ENCODE measurements at regions not wholly inside any gene's neighbourhood (a gene's known extent, or its start where the extent isn't known, plus 50 kb on each side); places are given as distances from the start of the nearest gene placed in this dataset.

DNA sequence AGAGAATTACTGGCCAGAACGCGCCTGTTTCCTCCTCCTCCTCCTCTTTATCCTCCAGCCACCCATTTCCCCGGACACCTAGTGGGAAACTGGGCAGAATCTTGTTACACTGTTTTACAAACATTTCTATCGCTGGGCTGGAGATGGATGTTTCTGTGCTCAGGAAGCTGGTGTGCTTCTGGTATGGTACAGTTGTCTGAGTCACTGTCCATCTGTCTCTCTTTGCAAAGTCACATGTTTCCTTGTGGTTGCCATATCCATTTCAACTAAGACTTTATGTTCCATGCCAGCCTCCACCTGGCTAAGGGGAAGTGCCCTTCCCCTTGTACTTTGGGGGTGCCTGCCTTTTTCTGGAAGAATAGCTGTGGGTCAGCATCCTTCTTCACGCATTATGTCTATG lies 52.9 kb upstream of the SLC22A16 start:
- DNase-seq (ENCODE audit: low spot score) (no peak), ATAC-seq (ENCODE audit: low FRiP score) (no peak)
- TF ChIP-seq, protein P1, sequence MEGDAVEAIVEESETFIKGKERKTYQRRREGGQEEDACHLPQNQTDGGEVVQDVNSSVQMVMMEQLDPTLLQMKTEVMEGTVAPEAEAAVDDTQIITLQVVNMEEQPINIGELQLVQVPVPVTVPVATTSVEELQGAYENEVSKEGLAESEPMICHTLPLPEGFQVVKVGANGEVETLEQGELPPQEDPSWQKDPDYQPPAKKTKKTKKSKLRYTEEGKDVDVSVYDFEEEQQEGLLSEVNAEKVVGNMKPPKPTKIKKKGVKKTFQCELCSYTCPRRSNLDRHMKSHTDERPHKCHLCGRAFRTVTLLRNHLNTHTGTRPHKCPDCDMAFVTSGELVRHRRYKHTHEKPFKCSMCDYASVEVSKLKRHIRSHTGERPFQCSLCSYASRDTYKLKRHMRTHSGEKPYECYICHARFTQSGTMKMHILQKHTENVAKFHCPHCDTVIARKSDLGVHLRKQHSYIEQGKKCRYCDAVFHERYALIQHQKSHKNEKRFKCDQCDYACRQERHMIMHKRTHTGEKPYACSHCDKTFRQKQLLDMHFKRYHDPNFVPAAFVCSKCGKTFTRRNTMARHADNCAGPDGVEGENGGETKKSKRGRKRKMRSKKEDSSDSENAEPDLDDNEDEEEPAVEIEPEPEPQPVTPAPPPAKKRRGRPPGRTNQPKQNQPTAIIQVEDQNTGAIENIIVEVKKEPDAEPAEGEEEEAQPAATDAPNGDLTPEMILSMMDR (IDR thresholded peaks at IDR 0.05), result no peak

DNA sequence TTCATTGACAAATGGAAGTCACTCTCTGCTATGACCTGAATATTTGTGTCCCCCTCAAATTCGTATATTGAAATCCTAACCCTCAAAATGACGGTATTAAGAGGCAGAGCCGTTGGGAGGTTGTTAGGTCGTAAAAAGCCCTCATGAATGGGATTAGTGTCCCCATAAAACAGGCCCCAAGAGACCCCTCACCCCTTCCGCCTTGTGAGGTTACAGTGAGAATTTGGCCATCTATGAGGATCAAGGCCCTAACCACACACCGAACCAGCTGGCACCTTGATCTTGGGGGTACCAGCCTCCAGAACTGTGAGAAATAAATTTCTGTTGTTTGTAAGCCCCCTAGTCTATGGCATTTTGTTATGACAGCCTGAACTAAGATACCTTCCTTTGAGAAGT lies 52.5 kb upstream of the SLC22A16 start:
- TF ChIP-seq, protein P1 (IDR thresholded peaks at IDR 0.05), result no peak
- no peak for DNase-seq (ENCODE audit: low spot score)
- ATAC-seq (ENCODE audit: low FRiP score), result peak; percentile 3

DNA sequence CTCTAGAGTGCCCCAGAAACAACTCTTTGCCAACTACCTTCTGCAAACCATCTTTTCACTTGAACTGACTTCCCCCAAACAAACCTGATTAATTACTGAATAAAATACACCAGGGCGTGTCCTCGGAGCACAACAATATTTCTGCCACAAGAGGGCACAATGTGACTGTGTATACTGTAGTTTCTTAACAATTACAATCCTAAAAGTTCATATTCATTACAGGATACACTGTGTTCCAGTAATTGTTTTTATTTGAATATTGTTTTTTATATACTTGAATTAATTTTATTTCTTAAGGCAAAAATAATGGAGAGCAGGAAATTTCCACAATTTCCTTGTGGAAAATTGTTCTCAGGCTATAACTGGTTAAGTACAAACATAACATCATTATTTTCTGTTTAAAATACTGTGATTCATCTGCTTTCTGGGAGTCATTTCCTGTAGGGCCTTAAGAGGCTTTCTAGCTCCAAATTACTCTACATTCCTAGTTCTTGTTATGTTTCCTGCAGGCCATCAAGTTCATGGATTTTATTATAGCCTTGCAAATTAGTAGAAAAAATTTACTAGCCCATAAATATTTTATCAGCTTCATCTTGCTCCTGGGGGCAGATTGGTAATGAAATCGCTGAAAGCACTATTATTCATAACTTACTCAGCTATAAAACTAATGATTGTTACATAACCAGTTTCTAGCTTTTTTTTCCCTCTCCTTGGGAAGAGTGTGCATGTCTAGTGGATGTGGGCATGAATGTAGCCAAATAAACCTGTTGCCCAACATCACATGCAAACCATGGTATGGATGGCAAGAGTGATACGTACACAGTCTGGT lies 51.9 kb upstream of the SLC22A16 start:
- ATAC-seq (ENCODE audit: low FRiP score), result peak; percentile 81
- TF ChIP-seq, protein P1 (IDR thresholded peaks at IDR 0.05), result peak in 1 of 3 donors; percentile 24
- no peak for DNase-seq (ENCODE audit: low spot score)

DNA sequence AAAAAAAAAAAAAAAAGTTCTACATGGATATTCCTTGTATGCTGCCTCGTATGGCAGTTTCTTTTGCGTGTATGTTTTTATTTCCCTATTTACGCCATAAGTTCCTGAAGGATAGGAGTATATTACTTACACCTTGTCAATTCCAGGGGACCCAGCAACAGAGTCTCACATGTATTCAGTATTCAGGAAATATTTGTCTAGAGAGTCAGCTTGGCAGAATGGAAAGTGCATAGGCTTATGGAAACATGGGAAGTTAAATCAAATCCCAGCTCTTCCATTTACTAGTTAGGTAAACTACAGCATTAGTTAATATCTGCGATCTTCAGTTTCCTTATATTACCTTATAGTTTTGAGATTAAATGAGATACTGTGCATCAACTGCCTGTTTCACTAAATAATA lies 51.1 kb upstream of the SLC22A16 start:
- no peak for ATAC-seq (ENCODE audit: low FRiP score)
- TF ChIP-seq, protein P1 (IDR thresholded peaks at IDR 0.05), result no peak
- no peak for DNase-seq (ENCODE audit: low spot score)

DNA sequence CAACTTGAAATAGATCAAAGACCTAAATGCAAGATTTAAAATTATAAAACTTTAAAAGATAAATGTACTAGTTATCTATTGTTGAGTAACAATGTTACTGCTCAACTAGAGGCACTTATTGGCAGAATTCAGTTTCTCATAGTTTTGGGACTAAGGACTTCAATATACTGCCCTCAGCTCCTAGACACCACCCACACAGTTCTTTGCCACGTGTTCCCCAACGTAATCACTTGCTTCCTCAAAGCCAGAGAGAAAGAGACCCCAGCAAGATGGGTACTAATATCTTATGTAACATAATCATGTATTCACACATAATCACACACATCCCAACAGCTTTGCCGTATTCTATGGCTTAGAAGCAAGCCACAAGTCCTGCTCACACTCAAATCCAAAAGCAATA lies 50.3 kb upstream of the SLC22A16 start:
- ATAC-seq (ENCODE audit: low FRiP score) (no peak), DNase-seq (ENCODE audit: low spot score) (no peak)
- TF ChIP-seq, protein P1 (IDR thresholded peaks at IDR 0.05), result no peak

All from omental fat pad (tissue), 3 donors.